ENCODE measurements at regions not wholly inside any gene's neighbourhood (a gene's known extent, or its start where the extent isn't known, plus 50 kb on each side); places are given as distances from the start of the nearest gene placed in this dataset.

- DNase-seq, result no peak
Measured at GRCh38 chr2:134154246-134154645, 99.6 kb upstream of the MGAT5 start.

- DNase-seq, result no peak
Measured at GRCh38 chr2:134155134-134155533, 98.7 kb upstream of the MGAT5 start.

DNA sequence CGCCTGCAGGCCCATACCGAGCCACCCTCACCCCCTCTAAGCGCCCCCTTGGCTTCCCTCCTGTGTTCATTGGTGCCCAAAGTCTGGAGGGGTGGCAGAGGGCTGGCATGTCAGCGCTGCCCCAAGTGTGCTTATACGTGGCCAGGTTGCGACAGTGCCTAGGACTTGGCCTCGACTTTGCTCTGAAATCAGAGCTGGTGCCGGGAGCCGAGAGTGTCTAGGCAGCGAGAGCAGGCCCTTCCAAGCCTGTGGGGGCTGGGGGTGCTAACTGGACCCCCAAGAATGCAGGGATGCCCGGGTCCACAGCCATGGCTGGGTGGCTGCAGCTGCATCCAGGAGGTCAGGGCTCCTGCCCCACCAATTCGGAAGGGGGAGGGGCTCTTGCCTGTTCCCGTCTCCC, 95.6 kb upstream of the MGAT5 start:
- no peak for DNase-seq

DNA sequence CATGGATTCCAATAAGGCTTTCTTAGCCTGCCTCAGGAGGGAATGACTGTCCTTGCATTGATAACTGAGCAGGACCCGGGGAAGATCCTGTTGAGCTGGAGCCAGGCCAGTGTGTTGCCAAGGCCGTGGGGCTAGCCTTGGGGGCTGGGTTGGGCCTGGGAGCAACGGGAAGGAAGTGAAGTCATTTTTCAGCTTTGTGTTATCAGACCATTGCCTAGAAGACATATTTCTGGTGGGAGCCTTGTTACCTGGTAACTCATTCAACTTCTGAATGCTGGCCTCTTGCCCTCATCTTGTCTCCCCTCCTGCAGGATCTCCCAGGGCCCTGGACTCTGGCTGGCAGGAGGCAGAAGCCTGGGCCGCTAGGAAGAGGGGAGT, 92.7 kb upstream of the MGAT5 start:
- DNase-seq, result no peak

GRCh38 chr2:134163336-134163735, 90.5 kb upstream of the MGAT5 start:
- no peak for DNase-seq

DNA sequence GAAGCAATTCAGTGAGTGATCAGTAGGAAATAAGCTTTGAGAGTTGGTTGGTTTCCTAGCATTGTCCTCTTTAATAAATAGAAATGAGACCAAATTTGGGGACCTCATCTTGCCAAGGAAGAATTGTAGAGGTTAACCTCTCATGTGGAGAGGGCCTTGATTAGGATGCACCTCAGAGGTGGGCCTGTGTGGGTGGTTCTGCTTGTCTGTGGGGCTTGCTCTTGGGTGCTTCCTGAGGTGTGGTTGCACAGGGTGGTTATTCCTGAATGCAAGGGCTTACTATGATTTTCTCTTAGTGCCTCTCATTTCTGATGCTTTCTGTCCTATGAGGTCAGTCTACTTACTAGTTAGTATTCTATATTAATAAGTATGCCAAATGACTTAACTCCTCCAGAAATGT, 89.6 kb upstream of the MGAT5 start:
- DNase-seq, result no peak

DNA sequence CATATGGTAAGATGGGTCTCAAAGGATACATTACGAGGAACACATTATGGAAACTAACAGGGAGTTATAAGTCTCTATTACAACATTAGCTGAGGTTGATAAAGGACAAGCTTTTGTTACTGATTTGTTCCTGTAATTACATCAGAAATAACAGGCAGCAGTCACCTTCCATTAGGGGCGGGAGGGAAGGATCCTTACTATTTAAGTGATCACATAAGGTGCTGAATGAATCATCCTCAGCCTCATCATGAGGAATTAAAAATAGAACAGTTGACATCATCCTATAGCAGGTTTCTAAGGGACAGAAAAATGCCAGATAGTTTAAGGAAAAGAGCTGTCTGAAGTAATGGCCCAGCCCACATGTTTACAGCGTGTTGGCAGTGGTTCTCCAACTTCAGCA, 86.9 kb upstream of the MGAT5 start:
- DNase-seq, result no peak

GRCh38 chr2:134169788-134170187, 84.1 kb upstream of the MGAT5 start:
- DNase-seq, result no peak

- no peak for DNase-seq
Measured at GRCh38 chr2:134170294-134170693, 83.6 kb upstream of the MGAT5 start.

DNA sequence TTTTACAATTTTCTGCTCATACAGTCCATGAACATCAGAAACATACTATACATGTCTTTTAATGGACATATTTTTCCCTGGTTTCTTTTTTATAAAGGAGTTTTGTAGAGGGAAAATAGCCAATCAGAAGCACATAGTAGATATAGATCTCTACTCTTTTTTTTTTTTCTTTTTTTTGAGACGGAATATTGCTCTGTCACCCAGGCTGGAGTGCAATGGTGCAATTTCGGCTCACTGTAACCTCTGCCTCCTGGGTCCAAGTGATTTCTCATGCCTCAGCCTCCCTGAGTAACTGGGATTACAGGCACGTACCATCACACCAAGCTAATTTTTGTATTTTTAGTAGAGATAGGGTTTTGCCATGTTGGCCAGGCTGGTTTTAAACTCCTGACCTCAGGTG, 83.2 kb upstream of the MGAT5 start:
- no peak for DNase-seq

GRCh38 chr2:134173338-134174016, 80.4 kb upstream of the MGAT5 start:
- DNase-seq, result no peak

- no peak for DNase-seq
Measured at GRCh38 chr2:134174711-134175110, 79.2 kb upstream of the MGAT5 start.

- no peak for DNase-seq
Measured at GRCh38 chr2:134175834-134176233, 78.0 kb upstream of the MGAT5 start.

GRCh38 chr2:134177351-134177931, 76.4 kb upstream of the MGAT5 start:
- no peak for DNase-seq

DNA sequence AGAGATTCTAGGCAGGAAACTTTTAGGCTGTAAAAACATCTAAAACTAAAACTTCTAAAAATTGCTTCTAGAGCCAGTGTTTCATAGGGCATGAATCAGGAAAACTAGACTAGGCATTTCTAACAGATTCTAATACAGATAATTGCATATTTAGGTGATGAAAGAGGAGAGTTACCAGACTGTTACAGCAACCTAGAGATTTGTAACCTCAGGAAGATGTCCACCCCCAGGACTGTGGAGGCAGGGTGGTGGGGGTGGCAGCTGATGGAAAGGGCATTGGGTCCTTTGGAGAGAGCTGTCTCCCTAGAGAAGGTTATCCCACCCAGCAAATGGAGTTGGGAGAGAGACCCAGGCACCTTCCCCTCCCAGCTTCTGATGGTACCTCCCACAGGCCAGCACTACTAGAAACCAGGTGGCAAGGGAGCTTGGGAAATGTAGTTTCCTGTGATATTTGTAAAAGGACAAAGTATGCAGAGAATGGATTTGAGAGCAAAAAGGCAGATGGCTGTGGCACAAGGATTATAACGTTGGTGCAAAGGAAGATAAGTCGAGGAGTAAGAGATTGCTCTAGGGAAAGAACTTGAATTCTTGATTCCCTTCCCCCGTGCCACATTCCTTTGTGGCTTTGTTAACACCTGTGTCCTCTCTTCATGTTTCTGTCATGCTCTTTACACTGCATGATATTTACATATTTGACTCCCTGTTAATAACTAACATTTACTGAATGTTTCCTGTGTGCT, 75.6 kb upstream of the MGAT5 start:
- DNase-seq, result no peak

DNA sequence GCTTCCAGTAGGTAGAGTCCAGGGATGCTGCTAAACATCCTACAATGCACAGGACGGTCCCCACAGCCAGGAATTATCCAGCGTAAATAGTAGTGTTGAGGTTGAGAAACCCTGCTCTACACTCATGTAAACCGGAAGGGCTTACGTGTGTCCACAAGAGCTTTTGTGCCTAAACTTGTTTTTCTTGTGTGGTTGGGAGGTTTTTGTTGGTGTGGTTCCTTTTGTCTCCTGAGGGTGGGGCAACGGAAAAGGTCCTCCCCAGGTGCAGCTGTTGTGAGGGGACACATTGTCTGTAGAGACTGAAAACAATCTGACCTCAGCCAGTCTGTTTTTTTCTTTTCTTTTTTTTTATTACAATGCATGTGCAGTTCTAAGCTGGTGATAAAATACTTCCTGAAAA, 72.7 kb upstream of the MGAT5 start:
- no peak for DNase-seq

GRCh38 chr2:134183679-134184078, 70.2 kb upstream of the MGAT5 start:
- DNase-seq, result no peak

- DNase-seq, result no peak
Measured at GRCh38 chr2:134185639-134186038, 68.2 kb upstream of the MGAT5 start.

GRCh38 chr2:134189009-134189720, 64.7 kb upstream of the MGAT5 start:
- no peak for DNase-seq

DNA sequence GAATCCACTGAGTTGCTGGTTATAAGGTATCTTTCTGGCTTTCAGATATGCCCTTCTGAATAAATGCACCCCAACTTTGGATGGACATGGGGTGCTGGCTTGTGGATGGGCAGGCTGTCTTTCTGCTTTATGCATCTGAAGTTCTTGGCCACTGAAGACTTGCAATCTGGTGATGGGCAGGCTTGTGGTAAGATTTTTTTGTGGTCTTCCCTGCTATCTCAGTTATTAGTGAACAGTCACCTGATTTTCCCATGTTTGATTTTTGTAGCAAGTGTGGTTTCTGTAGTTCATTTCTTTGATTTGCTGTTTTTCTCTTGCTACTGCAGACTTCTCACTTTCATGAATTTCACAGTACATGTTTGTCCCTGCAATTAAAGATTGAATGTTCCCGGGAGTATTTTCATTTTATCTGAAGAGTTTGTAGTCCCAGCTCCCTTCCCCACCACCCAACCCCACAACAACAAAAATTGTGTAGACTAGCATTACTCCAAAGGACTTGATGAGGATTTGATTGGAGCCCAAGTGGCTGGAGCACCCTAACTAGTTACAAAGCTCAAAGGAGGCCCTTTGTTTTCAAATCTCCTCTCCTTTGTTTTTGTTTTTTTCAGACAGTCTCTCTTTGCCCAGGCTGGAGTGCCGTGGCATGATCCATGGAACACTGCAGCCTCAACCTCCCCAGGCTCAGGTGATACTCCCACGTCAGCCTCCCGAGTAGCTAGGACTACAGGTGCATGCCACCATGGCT, 63.6 kb upstream of the MGAT5 start:
- DNase-seq, result no peak

- no peak for DNase-seq
Measured at GRCh38 chr2:134190807-134191203, 63.1 kb upstream of the MGAT5 start.

DNA sequence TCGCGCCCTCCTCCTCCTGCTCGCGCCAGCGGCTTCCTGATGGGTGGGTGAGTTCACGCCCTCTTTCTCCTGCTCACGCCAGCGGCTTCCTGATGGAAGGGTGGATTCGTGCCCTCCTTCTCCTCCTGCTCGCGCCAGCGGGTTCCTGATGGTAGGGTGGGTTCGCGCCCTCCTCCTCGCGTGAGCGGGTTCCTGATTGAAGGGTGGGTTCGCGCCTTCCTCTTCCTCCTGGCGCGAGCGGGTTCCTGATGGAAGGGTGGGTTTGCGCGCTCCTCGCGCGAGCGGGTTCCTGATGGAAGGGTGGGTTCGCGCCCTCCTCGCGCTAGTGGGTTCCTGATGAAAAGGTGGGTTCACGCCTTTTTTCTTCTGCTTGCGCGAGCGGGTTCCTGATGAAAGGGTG, 62.0 kb upstream of the MGAT5 start:
- DNase-seq, result no peak

DNA sequence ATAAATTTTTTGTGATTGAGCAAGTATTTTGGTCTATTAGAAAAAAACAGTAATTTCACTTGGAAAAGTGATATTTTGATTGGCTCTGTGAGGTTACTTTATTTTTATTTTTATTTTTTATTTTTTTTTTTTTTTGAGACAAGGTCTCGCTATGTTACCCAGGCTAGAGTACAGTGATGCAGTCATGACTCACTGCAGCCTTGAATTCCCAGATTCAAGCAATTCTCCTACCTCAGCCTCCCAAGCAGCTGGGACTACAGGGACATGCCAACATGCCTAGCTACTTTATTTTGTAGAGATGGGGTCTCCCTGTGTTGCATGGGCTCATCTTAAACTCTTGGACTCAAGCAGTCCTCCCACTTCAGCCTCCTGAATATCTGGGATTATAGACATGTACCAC, 60.9 kb upstream of the MGAT5 start:
- no peak for DNase-seq

Measured in eye (tissue), 1 donor.